ENCODE measurements at regions not wholly inside any gene's neighbourhood (a gene's known extent, or its start where the extent isn't known, plus 50 kb on each side); places are given as distances from the start of the nearest gene placed in this dataset.

DNA sequence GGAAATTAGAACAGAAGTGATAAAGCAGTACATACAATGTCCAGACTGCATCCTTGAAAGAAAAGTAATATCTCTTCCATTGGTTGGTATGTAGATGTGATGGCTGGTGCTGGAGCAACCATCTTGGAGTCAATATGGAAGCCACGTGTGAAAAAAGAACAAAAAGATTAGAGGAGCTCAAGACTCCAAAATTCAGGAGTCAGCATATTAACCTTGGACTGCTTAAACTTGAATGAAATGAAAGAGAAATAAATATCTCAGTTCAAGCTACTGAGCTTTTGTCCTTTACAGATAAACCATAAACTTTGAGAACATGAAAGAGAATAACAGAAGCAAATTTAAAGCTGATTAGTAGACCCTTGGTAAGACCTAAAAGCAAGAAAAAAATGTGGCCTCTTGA lies 197.9 kb downstream of the HS3ST3B1 start:
- TF ChIP-seq, protein P1, sequence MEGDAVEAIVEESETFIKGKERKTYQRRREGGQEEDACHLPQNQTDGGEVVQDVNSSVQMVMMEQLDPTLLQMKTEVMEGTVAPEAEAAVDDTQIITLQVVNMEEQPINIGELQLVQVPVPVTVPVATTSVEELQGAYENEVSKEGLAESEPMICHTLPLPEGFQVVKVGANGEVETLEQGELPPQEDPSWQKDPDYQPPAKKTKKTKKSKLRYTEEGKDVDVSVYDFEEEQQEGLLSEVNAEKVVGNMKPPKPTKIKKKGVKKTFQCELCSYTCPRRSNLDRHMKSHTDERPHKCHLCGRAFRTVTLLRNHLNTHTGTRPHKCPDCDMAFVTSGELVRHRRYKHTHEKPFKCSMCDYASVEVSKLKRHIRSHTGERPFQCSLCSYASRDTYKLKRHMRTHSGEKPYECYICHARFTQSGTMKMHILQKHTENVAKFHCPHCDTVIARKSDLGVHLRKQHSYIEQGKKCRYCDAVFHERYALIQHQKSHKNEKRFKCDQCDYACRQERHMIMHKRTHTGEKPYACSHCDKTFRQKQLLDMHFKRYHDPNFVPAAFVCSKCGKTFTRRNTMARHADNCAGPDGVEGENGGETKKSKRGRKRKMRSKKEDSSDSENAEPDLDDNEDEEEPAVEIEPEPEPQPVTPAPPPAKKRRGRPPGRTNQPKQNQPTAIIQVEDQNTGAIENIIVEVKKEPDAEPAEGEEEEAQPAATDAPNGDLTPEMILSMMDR (IDR thresholded peaks at IDR 0.05), result no peak
- TF ChIP-seq POLR2A (IDR thresholded peaks at IDR 0.05), result no peak
